ENCODE measurements at regions not wholly inside any gene's neighbourhood (a gene's known extent, or its start where the extent isn't known, plus 50 kb on each side); places are given as distances from the start of the nearest gene placed in this dataset.

GRCh38 chr4:53786632-53787031 is 195.3 kb upstream of the LNX1 start:
- no peaks in the 10 kb centered on the region for H4K20me1 ChIP-seq (ENCODE audit: low read length)
- H3K4me3 ChIP-seq (ENCODE audit: low read length), result no peak overlapping the region
- no peaks in the 10 kb centered on the region for H3K36me3 ChIP-seq (ENCODE audit: low read depth, low read length)
- DNase-seq (no peak), ATAC-seq (no peak)
- no peak overlapping the region for H3K4me2 ChIP-seq (ENCODE audit: low read length)
- H3K9me2 ChIP-seq (replicated peaks; ENCODE audit: low read length), result no peaks in the 10 kb centered on the region
- no peak overlapping the region for H3K27ac ChIP-seq (ENCODE audit: low read length)
- intact Hi-C loops (cut with micrococcal nuclease), result loop anchor here (10.0 kb wide), 1 partner anchor 312 kb away; no protein-coding TSS in a partner anchor
- no TSS peak for BruUV-seq (replicated peaks)
- H3K4me1 ChIP-seq (ENCODE audit: insufficient read depth, low read length), result peaks cover 21% of the 10 kb centered on the region
- H3K79me2 ChIP-seq (ENCODE audit: low read length), result no peaks in the 10 kb centered on the region
- peaks cover 11% of the 10 kb centered on the region for H3F3A ChIP-seq (ENCODE audit: low read length, unreplicated experiment)
- no peak for TF ChIP-seq CTCF (conservative IDR thresholded peaks at IDR 0.05; ENCODE audit: low read depth, low read length)
- TF ChIP-seq EZH2 (IDR thresholded peaks at IDR 0.05; ENCODE audit: low read length, unreplicated experiment), result no peak
- TF ChIP-seq EZH2phosphoT487 (IDR thresholded peaks at IDR 0.05; ENCODE audit: borderline replicate concordance, low read length), result no peak
- ChIA-PET POLR2A (ENCODE audit: unreplicated experiment) (no interaction called here), CTCF (no interaction called here)
- H3K27me3 ChIP-seq (ENCODE audit: low read length), result no peaks in the 10 kb centered on the region
- H3K9me3 ChIP-seq (ENCODE audit: low read length), result no peaks in the 10 kb centered on the region
- H3K9ac ChIP-seq (ENCODE audit: low read length), result no peak overlapping the region
- H2AFZ ChIP-seq (ENCODE audit: low read length), result no peak overlapping the region

DNA sequence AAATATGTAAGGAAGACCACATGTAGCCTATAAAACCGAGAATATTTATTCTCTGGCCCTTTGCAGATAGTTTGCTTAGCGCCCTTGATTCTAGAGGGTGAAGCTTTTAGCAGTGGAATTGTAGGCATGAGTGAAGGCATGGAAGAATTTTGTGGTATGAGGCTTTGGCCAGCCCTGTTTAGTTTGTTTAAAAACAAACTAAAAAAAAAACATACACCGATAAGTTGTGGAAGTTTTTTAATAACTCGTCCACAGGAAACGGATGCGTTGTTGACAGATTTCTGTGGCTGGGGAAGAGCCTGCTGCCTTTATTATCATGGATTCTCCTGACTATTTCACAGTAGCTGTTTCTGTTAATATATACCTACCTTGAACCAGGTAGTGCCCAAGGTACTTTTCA is 194.7 kb upstream of the LNX1 start:
- TF ChIP-seq EZH2phosphoT487 (IDR thresholded peaks at IDR 0.05; ENCODE audit: borderline replicate concordance, low read length) (no peak), EZH2 (IDR thresholded peaks at IDR 0.05; ENCODE audit: low read length, unreplicated experiment) (no peak), CTCF (conservative IDR thresholded peaks at IDR 0.05; ENCODE audit: low read depth, low read length) (no peak)
- Histone ChIP-seq H3K9me2 (replicated peaks; ENCODE audit: low read length) (no peaks in the 10 kb centered on the region), H3K9me3 (ENCODE audit: low read length) (no peaks in the 10 kb centered on the region), H3K4me3 (ENCODE audit: low read length) (no peak overlapping the region), H3K4me1 (ENCODE audit: insufficient read depth, low read length) (peaks cover 26% of the 10 kb centered on the region), H3F3A (ENCODE audit: low read length, unreplicated experiment) (peaks cover 14% of the 10 kb centered on the region), H3K4me2 (ENCODE audit: low read length) (no peak overlapping the region), H2AFZ (ENCODE audit: low read length) (no peak overlapping the region), H3K79me2 (ENCODE audit: low read length) (no peaks in the 10 kb centered on the region), H3K9ac (ENCODE audit: low read length) (no peak overlapping the region), H3K27ac (ENCODE audit: low read length) (no peak overlapping the region), H4K20me1 (ENCODE audit: low read length) (no peaks in the 10 kb centered on the region), H3K27me3 (ENCODE audit: low read length) (no peaks in the 10 kb centered on the region), H3K36me3 (ENCODE audit: low read depth, low read length) (no peaks in the 10 kb centered on the region)
- DNase-seq (no peak), ATAC-seq (no peak)
- ChIA-PET POLR2A (ENCODE audit: unreplicated experiment) (no interaction called here), CTCF (no interaction called here)
- no TSS peak for BruUV-seq (replicated peaks)
- intact Hi-C loops (cut with micrococcal nuclease), result loop anchor here (10.0 kb wide), 1 partner anchor 311 kb away; no protein-coding TSS in a partner anchor

GRCh38 chr4:53784112-53784511 is 192.8 kb upstream of the LNX1 start:
- POLR2A ChIA-PET (ENCODE audit: unreplicated experiment), result no interaction called here
- peaks cover 39% of the 10 kb centered on the region for H3K4me1 ChIP-seq (ENCODE audit: insufficient read depth, low read length)
- H3F3A ChIP-seq (ENCODE audit: low read length, unreplicated experiment), result peaks cover 18% of the 10 kb centered on the region
- H3K27me3 ChIP-seq (ENCODE audit: low read length), result no peaks in the 10 kb centered on the region
- intact Hi-C loops (cut with micrococcal nuclease), result loop anchor here (5.0 to 10.0 kb wide), 2 partner anchors 132 to 309 kb away; no protein-coding TSS in a partner anchor
- ATAC-seq (no peak), DNase-seq (no peak)
- no peak overlapping the region for H3K27ac ChIP-seq (ENCODE audit: low read length)
- H3K36me3 ChIP-seq (ENCODE audit: low read depth, low read length), result no peaks in the 10 kb centered on the region
- no peak overlapping the region for H3K4me2 ChIP-seq (ENCODE audit: low read length)
- H4K20me1 ChIP-seq (ENCODE audit: low read length), result no peaks in the 10 kb centered on the region
- H3K9me3 ChIP-seq (ENCODE audit: low read length), result no peaks in the 10 kb centered on the region
- CTCF ChIA-PET, result interaction anchor here (0.6 kb wide), 1 partner anchor 335 kb away, joined by 12 read pairs; no protein-coding TSS in a partner anchor
- H2AFZ ChIP-seq (ENCODE audit: low read length), result no peak overlapping the region
- H3K4me3 ChIP-seq (ENCODE audit: low read length), result no peak overlapping the region
- H3K9ac ChIP-seq (ENCODE audit: low read length), result no peak overlapping the region
- TF ChIP-seq EZH2 (IDR thresholded peaks at IDR 0.05; ENCODE audit: low read length, unreplicated experiment) (no peak), EZH2phosphoT487 (IDR thresholded peaks at IDR 0.05; ENCODE audit: borderline replicate concordance, low read length) (no peak), CTCF (conservative IDR thresholded peaks at IDR 0.05; ENCODE audit: low read depth, low read length) (no peak)
- BruUV-seq (replicated peaks), result no TSS peak
- no peaks in the 10 kb centered on the region for H3K9me2 ChIP-seq (replicated peaks; ENCODE audit: low read length)
- no peaks in the 10 kb centered on the region for H3K79me2 ChIP-seq (ENCODE audit: low read length)
